ENCODE measurements at regions not wholly inside any gene's neighbourhood (a gene's known extent, or its start where the extent isn't known, plus 50 kb on each side); places are given as distances from the start of the nearest gene placed in this dataset.

- H3K36me3 ChIP-seq: no peaks in the 10 kb centered on the region
- H3K9me3 ChIP-seq: no peaks in the 10 kb centered on the region
- intact Hi-C loops (cut with DNase I; ENCODE audit: low total_unique reads): no loop called here
- peaks cover 0 to 54% (median 0%) of the 10 kb centered on the region in 3 donors for H3K27me3 ChIP-seq
- H3K27ac ChIP-seq: no peak overlapping the region
- WGBS, 5 donors: 54 to 64% (median 61%) methylated on average over 7 of the region's 7 CpGs
- H3K4me3 ChIP-seq: no peak overlapping the region
- DNase-seq: peak in 1 of 2 donors; percentile 63
- TF ChIP-seq POLR2A (IDR thresholded peaks at IDR 0.05) (no peak), EP300 (IDR thresholded peaks at IDR 0.05) (no peak), POLR2AphosphoS5 (IDR thresholded peaks at IDR 0.05) (no peak)
- TF ChIP-seq, protein P1, sequence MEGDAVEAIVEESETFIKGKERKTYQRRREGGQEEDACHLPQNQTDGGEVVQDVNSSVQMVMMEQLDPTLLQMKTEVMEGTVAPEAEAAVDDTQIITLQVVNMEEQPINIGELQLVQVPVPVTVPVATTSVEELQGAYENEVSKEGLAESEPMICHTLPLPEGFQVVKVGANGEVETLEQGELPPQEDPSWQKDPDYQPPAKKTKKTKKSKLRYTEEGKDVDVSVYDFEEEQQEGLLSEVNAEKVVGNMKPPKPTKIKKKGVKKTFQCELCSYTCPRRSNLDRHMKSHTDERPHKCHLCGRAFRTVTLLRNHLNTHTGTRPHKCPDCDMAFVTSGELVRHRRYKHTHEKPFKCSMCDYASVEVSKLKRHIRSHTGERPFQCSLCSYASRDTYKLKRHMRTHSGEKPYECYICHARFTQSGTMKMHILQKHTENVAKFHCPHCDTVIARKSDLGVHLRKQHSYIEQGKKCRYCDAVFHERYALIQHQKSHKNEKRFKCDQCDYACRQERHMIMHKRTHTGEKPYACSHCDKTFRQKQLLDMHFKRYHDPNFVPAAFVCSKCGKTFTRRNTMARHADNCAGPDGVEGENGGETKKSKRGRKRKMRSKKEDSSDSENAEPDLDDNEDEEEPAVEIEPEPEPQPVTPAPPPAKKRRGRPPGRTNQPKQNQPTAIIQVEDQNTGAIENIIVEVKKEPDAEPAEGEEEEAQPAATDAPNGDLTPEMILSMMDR (IDR thresholded peaks at IDR 0.05): no peak
- H3K4me1 ChIP-seq: peaks cover 0 to 17% (median 0%) of the 10 kb centered on the region in 4 donors
Measured at GRCh38 chr22:48257685-48258055, 1495.2 kb downstream of the TBC1D22A start.

DNA sequence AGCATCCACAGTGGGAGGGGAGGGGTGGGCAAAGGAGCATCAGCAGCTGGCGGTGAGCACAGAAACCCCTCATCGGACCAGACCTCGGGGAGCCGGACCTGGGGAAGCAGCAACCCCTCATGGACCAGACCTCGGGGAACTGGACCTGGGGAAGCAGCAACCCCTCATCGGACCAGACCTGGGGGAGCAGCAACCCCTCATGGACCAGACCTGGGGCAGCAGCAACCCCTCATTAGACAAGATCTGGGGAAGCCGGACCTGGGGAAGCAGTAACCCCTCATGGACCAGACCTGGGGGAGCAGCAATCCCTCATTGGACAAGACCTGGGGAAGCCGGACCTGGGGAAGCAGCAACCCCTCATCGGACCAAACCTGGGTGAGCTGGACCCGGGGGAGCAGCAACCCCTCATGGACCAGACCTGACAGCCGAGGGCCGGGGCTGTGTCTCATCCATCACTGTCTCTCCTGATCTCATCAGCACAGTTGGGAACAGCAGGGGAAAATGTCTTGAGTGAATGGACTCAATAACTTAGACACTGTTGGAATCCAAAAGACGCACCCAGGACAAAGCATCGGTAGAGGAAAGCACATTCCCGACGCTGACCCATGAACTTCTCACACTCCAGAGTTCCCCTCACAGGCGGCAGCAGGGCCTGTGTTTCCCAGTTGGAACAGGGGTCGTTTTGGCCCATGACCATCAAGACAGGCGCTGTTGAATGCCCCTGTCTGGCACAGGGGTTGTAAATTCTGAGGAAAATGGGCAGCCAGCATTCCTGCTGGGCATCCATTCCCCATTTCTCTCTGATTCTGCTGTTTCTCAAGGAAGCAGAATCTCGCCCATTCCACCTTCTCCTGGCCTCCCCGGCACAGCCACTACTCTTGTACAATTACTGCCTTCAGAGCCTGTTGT lies 1494.6 kb downstream of the TBC1D22A start:
- intact Hi-C loops (cut with DNase I; ENCODE audit: low total_unique reads): no loop called here

GRCh38 chr22:48256041-48256739 lies 1493.7 kb downstream of the TBC1D22A start:
- 49 to 64% (median 54%) methylated on average over 15 to 17 of the region's 17 CpGs for WGBS, 5 donors
- peaks cover 0 to 58% (median 0%) of the 10 kb centered on the region in 3 donors for H3K27me3 ChIP-seq

More for the DNA sequence above, 1494.6 kb downstream of the TBC1D22A start:
- no peak for TF ChIP-seq POLR2A (IDR thresholded peaks at IDR 0.05)
- TF ChIP-seq, protein P1 (IDR thresholded peaks at IDR 0.05): no peak
- TF ChIP-seq EP300 (IDR thresholded peaks at IDR 0.05): no peak
- TF ChIP-seq POLR2AphosphoS5 (IDR thresholded peaks at IDR 0.05): no peak
- no peak overlapping the region for H3K27ac ChIP-seq
- no peak overlapping the region for H3K4me3 ChIP-seq
- DNase-seq: no peak
- H3K9me3 ChIP-seq: no peaks in the 10 kb centered on the region
- H3K4me1 ChIP-seq: peaks cover 0 to 17% (median 0%) of the 10 kb centered on the region in 4 donors
- H3K36me3 ChIP-seq: no peaks in the 10 kb centered on the region
- 77 to 88% (median 82%) methylated on average over 18 to 21 of the region's 21 CpGs for WGBS, 5 donors
- peaks cover 0 to 51% (median 0%) of the 10 kb centered on the region in 3 donors for H3K27me3 ChIP-seq

More at GRCh38 chr22:48256041-48256739, 1493.7 kb downstream of the TBC1D22A start:
- no peak overlapping the region for H3K4me3 ChIP-seq
- no peaks in the 10 kb centered on the region for H3K36me3 ChIP-seq
- H3K9me3 ChIP-seq: no peaks in the 10 kb centered on the region
- peaks cover 0 to 17% (median 0%) of the 10 kb centered on the region in 4 donors for H3K4me1 ChIP-seq
- no peak for DNase-seq
- H3K27ac ChIP-seq: no peak overlapping the region
- TF ChIP-seq EP300 (IDR thresholded peaks at IDR 0.05) (no peak), POLR2AphosphoS5 (IDR thresholded peaks at IDR 0.05) (no peak), POLR2A (IDR thresholded peaks at IDR 0.05) (no peak)
- TF ChIP-seq, protein P1 (IDR thresholded peaks at IDR 0.05): no peak
- intact Hi-C loops (cut with DNase I; ENCODE audit: low total_unique reads): no loop called here
